ENCODE measurements at regions not wholly inside any gene's neighbourhood (a gene's known extent, or its start where the extent isn't known, plus 50 kb on each side); places are given as distances from the start of the nearest gene placed in this dataset.
"Not testable (repeated sequence)": the region's sequence is repeated elsewhere in the genome, so short reads cannot be mapped to it uniquely, and the experiment has no call there.

- no peak for DNase-seq
Measured at GRCh38 chr3:6737630-6738029, 123.3 kb upstream of the GRM7 start.

DNA sequence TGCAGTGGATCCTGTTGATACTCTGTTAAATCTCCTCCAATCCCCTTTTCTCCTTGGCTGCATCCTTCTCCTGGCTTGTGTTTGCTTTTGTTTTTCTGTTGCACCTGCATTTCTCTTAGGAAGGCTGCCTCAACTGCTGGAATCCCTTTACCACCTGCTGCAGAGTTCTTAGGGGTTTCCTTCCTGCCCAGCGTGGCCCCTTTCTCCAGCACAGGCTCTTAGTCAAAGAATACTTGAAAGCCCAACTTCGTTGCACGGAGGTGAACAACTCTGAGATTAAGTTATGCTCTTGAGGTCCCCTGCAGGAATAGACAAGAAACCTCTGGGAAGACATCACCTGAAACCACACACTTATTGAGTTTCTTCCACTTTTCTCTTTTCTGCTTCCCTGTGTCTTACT, 121.6 kb upstream of the GRM7 start:
- no peak for DNase-seq

GRCh38 chr3:6743067-6743720, 117.7 kb upstream of the GRM7 start:
- no peak for DNase-seq

GRCh38 chr3:6746443-6746842, 114.5 kb upstream of the GRM7 start:
- no peak for DNase-seq

- no peak for DNase-seq
Measured at GRCh38 chr3:6747017-6747416, 113.9 kb upstream of the GRM7 start.

DNA sequence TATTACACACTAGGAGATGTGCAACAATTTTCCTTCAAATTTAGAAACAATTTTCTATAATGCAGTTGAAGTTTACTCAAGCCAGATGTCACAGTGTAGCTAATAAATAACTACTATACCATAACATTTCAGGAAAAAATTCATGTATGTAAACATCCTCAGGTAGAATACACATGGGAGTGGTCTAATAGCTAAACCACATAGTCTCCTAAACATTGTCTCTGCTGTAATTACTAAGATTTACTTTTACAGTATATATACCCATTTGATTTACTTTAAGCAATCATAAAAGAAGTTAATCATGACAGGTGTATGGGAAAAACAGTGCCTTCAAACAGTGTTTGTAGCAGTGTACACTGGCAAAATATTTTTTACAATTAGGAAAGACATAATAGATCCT, 110.1 kb upstream of the GRM7 start:
- no peak for DNase-seq

- DNase-seq, result no peak
Measured at GRCh38 chr3:6753536-6753935, 107.4 kb upstream of the GRM7 start.

- DNase-seq, result not testable (repeated sequence)
Measured at GRCh38 chr3:6769532-6770396, 91.2 kb upstream of the GRM7 start.

DNA sequence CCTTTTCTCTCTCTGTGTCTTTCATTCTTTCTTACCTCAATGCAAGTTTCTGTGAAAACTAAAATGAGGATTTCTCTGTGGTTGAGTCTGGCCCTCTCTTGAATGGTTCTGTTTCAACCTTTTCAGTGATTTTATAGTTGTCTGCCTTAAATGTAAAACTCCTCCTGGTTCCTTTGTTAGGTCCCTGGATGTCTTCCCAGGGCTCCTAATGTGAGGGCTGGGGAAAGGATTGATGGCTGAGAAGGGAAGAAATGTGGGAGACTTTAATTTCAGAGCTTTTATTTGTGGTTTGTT, 90.6 kb upstream of the GRM7 start:
- no peak for DNase-seq

GRCh38 chr3:6771171-6771570, 89.7 kb upstream of the GRM7 start:
- DNase-seq, result no peak

DNA sequence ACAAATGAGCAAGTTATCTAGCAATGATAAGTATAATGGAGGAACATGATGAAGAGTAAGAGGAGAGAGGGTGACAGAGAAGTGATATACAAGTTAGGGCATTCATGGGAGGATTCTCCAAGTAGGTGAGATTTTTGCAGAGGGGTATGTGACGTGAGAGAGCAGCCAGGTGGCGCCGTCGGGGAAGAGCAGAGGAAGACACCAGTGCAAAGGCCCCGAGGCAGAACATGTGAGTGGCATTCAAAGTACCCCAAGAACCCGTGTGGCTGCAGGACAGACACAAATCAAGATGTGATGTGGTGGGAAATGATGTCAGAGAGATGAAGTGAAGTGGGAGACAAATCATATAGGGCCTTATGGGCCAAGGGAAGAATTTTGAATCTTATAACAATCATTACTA, 81.8 kb upstream of the GRM7 start:
- no peak for DNase-seq

GRCh38 chr3:6781092-6781491, 79.8 kb upstream of the GRM7 start:
- no peak for DNase-seq

GRCh38 chr3:6785726-6786125, 75.2 kb upstream of the GRM7 start:
- no peak for DNase-seq

GRCh38 chr3:6791161-6791560, 69.8 kb upstream of the GRM7 start:
- DNase-seq, result no peak

- no peak for DNase-seq
Measured at GRCh38 chr3:6799264-6799915, 61.5 kb upstream of the GRM7 start.

DNA sequence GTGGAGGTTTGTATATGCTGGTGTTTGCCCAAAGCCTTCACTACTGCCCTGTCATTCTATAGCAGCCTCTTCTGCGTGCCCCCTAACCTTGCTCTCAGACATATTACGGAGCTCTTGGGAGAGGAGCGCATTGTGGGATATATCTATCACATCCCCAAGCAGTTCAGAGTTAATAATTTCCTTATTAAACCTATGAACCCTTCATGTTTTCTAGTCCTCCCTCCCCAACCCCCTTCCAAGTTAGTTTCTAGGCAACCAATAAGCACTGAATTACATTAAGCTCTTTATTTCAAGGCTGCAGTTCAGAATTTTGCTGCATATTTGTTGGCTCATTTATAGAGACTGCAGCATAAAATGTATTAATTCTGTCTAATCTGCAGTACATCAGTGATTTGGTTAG, 57.3 kb upstream of the GRM7 start:
- DNase-seq, result no peak

- DNase-seq, result no peak
Measured at GRCh38 chr3:6805236-6805635, 55.7 kb upstream of the GRM7 start.

DNA sequence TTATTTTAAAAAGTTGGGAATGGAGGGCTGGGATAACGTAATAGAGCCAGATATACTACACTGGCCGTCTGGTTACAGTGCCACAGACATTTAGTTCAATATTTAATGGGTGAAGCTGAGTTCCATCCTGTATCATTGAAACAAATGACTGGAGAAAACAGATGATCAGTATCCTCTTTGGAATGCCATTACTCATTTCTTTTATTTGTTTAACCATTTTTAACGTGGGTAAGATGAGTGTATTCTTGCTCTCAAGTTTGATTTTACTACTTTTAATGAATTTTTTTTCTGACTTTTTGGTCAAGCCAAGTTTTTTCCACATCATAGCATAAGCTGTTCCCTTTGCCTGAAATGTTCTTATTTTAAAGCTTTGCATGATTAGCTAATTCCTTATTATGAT, 53.9 kb upstream of the GRM7 start:
- DNase-seq, result no peak

- DNase-seq, result no peak
Measured at GRCh38 chr3:6807967-6808588, 52.8 kb upstream of the GRM7 start.

GRCh38 chr3:6809349-6809748, 51.6 kb upstream of the GRM7 start:
- no peak for DNase-seq

Measured in EL (cell line).